Stimulated activated CD4-positive, alpha-beta T cell treated with anti-CD3 and anti-CD28 coated beads, Interleukin-12 subunit alpha, Interleukin-12 subunit beta, amount 100 ng/mL, for 4 hours (primary cell): ENCODE measurements at regions not wholly inside any gene's neighbourhood (a gene's known extent, or its start where the extent isn't known, plus 50 kb on each side); places are given as distances from the start of the nearest gene placed in this dataset.

ENCODE experiments used
- DNase-seq: peaks from one replicate; pipeline ENCODE4 v3.0.0-alpha.2; 2020

DNA sequence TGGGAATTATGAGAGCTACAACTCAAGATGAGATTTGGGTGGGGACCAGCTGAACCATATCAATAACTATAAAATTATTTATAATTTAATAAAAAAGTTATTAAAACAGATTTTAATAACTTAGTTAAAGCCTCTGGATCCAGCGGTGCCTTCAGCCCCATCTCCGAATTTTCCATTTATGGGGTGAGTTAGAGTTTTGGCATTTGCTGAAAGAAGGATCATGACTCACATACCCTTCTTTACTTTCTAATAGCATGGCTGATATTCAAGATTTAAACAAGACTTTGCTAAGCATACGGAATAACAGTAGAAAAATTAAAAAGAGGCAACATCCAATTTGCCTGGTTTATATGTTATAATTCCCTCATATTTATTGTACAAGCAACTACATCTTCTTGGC is 94.5 kb downstream of the RDH14 start:
- no peak for DNase-seq

DNA sequence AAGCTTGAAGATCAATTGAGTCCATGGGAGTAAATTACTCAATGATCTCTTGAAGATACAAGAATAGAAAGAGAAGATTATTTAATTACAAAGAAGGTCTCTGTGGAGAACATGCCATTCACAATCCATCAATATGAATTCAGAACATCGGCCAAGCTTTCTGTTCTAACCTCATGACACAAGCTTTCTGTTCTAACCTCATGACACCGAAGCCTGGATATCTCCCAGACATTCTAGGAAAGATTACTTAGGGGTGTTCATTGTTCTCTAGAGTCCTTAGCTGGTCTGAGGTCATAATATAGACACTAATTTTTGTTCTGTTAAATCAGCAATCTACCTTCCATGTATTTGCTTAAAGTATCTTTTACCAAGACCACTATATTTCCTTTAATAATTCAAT is 95.5 kb downstream of the RDH14 start:
- no peak for DNase-seq

DNA sequence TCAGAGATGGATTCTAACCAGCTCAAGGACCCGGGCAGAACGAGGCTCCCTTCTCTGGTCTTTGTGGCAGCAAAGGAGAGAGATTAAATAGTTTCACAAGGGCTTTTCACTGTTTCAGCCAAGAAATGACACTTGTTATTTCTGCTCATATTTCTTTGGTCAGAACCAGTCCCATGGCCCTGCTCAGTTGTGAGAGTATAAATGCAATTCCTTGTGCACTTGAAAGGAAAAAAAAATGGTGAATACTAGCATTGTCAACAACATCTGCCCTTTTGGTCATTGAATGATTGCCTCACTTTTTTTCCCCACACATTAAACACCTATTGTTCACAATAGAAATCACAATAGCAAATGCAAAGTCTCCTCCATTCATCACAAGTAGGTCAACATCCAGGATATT is 104.4 kb downstream of the RDH14 start:
- no peak for DNase-seq

DNA sequence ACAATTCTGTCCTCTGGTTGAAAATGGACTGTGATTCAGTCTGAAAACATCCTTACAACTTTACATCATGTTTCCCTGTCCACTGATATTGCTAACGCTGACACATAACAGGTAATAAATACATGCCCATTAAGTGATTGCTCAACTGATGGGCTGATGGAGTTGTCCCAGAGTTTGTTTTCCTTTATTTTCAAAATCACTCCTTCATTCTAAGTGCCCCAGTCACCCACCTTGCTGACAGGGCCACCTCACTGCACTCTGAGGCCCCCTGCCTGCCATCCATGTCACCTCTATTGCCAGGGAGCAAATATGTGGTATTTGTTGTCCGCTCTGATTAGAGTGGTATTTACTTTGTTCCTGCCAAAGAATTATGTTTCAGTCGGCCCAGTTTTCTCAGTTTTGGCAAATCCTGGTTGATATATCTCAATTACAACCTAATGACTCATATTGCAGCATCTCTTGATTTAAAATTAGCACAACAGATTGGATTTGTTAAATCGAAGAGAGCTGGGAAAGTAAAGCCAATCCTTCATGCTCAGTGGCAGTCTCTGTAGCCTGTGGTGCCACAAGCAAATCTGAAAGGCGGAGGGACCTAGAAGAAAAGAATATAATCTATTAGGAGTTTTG is 105.1 kb downstream of the RDH14 start:
- DNase-seq: no peak

DNA sequence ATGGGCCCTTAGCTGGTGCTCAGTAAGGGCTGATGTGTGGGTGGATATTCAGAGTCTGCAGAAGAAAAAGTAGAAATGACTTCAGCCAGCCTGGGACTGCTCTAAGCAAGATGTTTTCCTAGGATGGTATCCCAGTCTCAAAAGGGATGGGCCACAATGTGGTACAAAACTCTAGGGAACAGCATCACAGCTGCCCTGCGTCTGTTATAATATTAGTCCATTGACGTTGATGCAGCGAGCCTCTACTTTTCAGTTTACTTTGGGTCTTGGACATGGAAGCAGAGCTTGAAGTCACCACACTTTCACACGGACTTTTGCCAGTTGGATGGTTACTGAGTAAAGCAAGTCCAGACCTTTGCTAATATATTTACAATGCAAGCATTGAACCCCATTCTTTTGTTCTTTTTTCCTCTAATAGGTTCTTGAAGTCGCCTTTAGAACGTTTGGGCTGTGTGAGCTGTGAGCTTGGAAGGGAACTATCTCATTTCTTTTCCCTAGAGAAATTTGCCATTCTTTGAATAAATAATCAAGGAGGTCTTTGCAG is 105.7 kb downstream of the RDH14 start:
- no peak for DNase-seq

DNA sequence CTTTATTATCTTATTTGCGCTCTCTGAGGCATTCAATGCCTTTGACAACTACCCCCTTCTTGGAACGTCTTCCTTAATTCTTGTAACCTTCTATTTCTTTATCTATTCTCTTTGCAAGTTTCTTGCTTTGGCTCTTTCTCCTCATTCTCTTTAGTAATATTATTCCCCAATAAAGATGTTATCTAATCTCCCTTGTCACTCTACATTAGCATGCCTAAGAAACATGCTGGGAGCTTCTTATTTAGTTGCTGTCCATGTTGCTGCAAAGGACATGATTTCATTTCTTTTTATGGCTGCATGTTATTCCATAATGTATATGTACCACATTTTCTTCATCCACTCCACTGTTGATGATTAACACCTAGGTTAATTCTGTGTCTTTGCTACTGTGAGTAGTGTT is 113.7 kb downstream of the RDH14 start:
- DNase-seq: no peak

DNA sequence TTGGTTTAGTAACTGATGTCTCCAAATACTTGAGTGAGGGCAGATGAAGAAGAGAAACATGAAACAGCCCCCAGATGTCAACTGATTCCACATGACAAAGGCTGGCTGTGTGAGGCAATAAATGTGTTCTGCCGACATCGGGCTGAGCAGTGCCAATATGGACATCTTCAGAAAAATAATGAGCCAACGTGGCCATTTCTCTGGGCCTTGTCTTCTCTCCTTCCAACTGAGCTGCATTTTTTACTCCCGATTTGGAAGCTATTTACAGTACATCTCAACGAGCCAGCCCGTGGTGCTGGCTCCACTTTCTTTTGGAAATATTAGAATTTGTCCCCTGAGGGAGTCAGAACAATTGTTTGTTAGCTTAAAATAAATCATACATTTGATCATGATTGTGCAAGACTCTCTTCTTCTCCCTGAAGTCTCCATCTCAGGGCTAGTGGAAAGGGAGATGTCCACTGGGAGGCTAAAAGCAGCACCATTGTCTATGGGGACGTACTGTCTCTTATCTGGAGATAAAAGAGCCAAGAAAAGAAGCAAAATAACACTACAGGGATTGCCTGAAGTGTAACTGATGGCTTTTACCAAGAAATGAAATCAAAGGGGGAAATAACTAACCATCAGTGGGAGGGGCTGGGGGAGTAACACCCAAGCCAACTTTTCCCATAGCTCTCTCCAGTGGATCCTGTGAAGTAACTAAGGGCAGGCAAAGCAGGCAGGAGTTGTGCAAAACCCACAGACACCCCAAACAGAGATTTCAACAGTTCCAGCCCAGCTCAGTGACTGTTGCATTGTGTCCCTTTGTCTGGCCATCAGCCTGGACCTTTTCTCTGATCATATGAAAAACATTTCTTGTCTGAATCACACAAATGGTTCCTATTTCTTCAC is 114.8 kb downstream of the RDH14 start:
- DNase-seq: no peak

DNA sequence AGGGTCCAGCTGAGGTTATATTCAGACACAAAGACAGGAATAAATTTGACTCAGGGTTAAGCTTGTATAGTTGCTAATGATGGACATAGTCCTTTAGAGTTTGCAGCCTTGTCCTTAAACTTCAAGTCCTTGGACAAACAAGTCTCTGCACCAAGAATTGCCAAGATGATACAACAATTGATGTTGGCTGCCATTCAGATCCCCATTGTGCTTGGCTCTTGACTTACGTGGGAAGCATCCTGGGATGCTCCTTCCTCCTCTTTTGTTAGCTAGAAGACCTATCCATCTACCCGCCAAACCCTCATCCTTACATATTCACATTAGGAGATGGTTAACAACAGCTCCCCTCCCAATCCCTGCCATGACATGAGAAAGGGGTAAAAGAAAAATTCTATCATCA is 115.6 kb downstream of the RDH14 start:
- DNase-seq: no peak

DNA sequence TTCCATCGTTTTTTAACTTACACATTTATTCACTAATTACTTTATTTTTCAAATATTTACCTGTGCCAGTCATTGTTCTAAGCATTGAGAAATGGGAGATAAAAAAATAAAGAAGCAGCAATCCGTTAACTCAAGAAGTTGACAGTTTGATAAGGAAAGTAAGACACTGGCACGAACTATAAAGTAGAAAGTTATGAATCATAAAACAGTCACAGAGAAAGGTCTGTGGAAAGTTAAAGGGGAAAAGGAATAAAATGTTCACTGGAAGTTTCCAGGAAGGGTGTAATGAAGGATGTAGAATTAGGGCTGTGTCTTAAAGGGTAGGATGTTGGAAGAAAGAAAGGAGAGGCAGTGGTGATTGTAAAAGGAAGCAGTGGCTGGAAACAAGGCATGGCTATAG is 118.9 kb downstream of the RDH14 start:
- no peak for DNase-seq

DNA sequence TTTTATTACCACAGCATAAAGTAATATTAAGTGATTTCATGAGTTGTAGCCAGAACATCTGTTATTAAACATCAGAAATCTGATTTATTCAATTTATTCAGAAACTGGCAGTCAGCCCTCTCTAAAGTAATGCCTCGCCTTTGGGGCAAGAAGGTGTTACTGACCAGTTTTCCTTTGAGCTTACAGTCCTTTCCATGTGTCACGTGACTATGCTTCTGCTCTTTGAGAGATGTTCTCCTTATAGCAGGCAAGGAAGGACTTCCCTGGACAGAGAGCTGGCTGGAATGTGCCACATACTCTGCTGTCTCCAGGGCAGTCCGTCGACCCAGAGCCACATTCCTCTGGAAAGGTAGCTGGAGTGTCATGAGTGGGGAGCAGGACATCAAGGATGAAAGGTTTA is 119.7 kb downstream of the RDH14 start:
- DNase-seq: no peak

DNA sequence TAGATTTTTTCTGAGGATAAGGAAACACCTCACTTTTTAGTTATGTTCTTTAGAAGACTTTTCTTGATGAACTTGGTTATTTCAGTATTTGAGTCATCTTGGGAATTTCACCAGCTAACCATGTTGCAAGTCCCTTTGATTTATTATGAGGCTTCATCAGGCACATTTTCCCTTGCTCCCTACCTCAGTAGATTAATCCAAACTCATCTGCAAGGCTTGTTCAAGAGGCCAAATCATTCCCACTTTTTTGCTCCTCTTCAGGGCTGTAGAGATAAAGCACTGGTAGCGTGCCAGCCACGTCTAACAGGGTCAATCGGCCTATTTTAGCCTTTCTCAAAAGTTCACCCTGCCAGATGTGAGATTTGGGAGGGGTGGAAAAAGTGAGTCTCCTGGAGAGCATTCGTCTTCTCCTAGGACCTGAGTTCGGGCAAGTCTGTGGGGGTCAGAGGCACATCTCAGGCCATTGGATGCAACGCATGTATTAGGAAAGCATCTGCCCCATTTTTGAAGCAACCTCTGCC is 120.3 kb downstream of the RDH14 start:
- no peak for DNase-seq

DNA sequence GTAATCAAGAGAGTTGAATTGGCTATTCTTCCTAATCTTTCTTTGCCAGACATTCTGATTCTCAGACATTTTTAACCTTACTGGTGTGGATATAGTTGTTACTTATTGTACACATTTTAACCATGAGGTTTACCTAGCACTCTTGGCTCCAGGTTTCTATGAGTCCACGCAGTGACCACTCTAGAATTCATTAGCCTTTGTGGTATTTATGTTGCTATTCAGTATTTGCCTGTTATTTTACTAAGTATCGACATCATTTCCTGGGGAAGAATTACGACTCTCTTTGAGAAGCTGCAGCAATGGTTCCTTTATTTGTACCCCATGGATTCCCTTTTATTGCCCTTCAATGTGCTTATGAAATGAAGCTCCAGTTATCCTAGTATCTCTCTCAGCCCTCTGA is 120.7 kb downstream of the RDH14 start:
- no peak for DNase-seq

DNA sequence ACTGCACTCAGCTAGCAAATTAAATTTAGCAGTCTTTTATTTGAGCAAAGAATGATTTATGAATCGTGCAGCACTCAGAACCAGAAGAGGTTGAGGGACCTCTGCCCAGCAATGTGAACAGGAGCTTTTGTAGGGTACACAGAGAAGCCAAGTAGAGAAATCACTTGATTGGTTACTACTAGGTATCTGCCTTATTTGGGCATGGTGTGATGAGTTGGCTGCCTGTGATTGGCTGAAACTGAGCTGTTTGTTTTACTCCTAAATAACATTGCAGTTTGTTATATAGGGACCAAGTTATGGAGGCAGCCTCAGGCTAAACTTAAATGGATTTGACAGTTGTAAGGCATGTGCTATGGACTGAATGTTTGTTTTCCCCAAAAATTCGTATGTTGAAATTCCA is 122.5 kb downstream of the RDH14 start:
- DNase-seq: no peak

DNA sequence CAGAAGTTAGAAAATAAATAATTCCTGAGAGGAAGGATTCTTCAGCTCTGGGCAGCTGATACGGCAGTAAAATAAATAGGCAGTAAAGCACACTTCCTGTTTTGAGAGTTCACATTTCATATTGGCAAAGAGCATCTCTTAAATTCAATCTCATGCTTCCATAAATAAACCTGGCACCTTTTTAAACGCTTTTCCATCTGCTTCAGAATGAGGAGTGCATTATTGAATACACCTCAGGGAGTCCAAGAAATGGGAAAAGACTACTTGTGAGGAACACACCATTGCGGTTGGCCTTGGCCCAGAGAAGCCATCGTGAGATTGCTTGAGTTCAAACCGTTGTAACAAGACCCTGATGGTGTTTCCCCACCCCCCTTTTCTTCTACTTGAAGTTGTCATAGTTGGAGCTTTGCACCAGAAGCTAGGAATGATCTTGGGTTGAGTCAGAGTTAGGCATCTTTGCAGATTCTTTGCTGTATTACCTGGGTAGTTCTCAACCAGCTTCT is 123.9 kb downstream of the RDH14 start:
- DNase-seq: no peak

DNA sequence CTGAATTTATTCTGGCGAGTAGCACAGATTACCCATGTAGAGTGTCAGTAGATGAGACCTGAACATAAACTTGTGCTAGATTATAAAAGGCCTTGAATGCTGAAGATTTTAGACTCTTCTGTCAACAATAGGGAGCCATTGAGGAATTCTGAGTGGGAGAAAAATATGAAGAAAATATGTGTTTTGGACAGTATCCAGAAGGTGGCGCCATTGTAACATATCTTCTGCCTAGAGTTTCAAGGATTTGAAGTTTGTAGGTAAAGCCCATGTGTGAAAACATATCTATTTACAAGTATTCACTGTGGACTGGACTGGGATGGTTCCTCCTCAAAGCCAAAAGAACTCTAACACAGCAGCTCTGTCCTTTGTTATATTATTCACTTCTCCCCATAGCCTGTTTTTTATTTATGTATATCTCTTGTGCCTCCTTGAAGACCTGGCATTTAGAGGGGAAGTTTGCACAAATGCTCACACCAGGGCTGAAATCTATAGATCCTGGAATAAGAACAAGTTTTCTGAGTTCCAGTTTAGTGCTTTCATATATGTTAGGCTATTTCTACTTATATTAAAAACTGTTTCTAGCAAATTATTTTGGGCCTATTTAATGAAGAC is 124.9 kb downstream of the RDH14 start:
- no peak for DNase-seq

DNA sequence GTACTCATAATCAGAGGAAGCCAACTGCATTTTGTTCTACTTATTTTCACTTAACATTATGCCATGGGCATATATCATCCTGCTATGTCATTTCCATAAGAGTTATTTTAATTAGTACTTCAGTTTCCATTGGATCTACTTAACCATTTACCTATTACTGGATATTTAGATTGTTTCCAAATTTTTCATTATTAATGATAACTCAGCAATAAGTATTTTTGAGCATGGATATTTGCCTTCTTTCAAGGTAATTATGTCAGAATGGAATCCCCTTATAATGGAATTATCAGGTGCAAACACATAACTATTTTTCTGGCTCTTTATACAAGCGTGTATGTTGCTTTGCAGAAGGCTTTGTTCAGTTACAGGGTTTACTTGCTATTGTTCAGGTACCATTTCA is 126.6 kb downstream of the RDH14 start:
- no peak for DNase-seq

DNA sequence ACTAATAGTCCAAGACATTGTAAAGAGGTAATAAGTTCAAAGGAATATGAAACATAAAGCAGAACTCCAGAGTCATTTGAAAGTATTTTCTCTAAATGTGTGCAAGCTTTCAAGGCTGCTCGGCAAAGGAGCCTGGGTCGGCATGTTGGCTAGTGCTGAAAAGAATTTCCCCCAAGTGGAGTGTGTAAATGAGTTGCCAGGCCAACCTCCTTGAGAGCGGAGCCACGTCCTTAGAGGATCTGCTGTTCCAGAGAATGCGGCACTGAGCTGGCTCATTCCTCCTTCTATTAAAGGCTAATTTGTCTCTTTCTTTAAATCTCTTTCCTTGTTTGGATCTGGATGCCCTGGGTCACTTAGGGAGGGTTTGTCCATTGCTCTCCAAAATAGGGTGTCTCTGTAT is 127.5 kb downstream of the RDH14 start:
- no peak for DNase-seq

DNA sequence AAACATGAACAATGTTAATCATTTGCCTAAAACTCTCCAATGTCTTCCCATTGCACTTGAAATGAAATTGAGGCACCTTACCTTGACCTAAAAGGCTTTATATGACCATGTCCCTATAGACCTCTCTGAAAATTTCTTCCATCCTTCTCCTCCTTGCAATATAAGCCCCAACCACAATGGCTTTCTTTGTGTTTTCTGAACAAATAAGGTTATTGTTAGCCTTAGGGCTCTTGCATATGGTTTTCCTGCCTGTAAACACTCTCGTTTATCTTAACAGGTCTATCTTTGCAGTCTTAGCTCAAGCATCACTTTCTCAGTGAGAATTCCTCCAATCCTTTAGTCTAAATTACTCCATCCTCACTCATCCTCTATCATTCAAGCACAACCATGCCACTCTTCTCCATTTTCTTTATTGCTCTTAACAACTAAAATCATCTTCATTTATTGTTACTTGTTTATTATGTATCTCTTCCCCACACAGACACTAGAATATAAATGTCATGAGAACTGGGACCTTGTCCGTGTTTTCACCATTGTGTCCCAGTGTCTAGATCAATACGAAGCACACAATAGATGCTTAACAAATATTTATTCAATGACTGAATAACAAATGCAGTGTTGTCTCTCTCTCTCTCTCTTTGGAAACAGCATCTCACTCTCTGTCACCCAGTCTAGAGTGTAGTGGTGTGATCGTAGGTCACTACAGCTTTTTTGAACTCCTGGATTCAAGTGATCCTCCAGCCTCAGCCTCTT is 129.3 kb downstream of the RDH14 start:
- DNase-seq: no peak

DNA sequence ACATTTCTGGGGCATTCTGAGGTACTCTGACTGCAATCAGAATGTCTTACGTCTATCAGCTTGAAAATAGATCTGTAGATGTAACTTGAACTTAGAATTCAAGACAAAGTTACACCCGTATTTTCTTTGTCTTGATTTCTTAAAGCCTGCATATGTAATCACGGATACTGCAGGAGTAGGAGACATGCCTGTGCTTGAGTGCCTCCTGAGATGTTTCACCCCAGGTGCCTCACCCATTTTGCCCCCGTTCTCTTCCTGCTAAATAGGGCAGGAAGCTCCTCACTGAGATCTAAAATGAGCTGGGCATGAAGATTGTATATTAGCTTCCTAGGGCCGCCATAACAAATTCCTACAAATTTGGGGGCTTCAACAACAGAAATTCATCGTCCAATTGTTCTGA is 131.9 kb downstream of the RDH14 start:
- no peak for DNase-seq

DNA sequence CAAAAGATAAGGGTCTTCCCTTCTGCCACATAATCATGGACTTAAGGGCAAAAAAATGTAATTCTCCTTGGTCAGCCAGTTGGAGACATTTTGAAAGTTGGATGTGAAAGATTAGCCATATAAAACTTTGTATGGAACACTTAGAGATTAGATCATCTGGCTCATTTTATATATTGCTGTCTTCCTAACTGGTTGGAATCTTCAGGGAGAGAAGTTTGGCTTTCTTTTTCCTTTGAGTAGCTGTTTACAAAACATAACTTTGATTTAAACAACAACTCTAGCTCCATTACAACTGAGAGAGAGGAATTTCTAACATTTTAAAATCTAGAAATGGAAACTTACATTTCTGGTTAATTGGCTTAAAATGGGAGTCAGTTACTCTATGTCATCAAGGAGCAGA is 132.7 kb downstream of the RDH14 start:
- no peak for DNase-seq

DNA sequence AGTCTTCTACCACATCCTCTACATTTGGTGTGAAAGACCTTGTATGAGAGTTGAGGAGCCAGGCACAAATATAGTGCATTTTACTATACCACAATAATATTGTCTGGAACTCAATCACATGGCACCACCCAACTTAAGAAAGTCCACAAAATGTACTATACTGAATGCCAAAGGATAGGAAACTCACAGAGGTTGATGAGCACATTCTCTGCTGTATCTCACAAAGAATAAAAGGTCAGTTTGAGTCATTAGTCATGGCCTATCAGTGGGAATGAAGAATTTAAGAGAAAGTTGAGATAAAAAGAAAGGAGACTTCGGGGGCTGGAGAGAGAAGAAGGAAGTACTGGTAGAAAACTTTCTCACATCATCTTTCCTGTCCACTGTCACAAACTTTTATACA is 134.3 kb downstream of the RDH14 start:
- DNase-seq: no peak

DNA sequence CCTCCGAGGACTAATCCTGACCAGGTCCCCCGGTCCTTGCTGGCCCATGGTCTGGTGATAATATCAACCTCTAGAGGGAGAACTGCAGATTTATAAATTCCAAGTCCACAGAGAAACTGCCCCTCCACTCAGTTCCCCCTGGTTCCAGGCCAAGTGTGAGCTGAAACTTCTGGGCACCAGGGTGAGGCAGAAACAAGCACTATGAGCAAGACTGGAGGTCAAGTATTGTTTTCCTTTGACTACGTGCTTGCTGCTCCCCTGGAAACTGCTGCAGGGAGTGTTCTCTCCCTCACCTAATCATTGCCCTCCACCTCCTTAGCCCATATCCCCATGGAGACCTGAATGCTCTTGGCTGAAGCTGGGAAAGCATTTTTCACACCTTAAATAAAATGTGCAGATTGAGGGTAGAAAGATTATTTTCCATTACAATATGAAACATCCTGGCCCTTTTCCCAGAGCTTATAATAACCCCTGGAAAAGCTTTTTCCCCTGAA is 135.2 kb downstream of the RDH14 start:
- DNase-seq: no peak

DNA sequence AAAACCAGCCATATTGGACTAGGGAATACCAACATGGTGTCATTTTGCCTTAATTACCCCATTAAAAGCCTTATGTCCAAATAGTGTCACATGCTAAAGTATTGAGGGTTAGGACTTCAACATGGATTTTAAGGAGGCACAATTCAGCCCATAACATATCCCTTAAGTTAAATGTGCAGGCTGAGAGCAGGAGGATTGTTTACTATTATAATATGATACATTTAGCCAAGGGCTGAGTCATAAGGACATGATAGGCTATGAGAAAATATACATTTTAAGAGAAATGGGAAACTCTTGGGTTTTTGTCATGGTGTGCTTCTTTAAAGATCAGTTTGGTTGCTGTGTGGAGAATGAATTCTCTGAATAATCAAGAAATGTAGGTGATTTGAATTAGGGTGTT is 136.8 kb downstream of the RDH14 start:
- DNase-seq: no peak
